ENCODE measurements at regions not wholly inside any gene's neighbourhood (a gene's known extent, or its start where the extent isn't known, plus 50 kb on each side); places are given as distances from the start of the nearest gene placed in this dataset.

GRCh38 chrX:118218940-118219339 is 102.3 kb upstream of the KLHL13 start (continued):
- TF ChIP-seq SPI1 (IDR thresholded peaks at IDR 0.05; ENCODE audit: borderline replicate concordance, low read depth, low read length) (no peak), CBFA2T2 (conservative IDR thresholded peaks at IDR 0.05) (no peak), ZNF780A (CRISPR knock-in tag; IDR thresholded peaks at IDR 0.05) (no peak), POLR2B (IDR thresholded peaks at IDR 0.05; ENCODE audit: low read depth, partially characterized antibody) (no peak), GTF2B (IDR thresholded peaks at IDR 0.05; ENCODE audit: extremely low read depth, insufficient read length) (no peak), CLOCK (CRISPR knock-in tag; IDR thresholded peaks at IDR 0.05; ENCODE audit: borderline replicate concordance) (no peak), ZMIZ1 (IDR thresholded peaks at IDR 0.05; ENCODE audit: low read depth in 2 of 2, low read length in 2 of 2) (no peak)
